ENCODE measurements at regions not wholly inside any gene's neighbourhood (a gene's known extent, or its start where the extent isn't known, plus 50 kb on each side); places are given as distances from the start of the nearest gene placed in this dataset.

DNA sequence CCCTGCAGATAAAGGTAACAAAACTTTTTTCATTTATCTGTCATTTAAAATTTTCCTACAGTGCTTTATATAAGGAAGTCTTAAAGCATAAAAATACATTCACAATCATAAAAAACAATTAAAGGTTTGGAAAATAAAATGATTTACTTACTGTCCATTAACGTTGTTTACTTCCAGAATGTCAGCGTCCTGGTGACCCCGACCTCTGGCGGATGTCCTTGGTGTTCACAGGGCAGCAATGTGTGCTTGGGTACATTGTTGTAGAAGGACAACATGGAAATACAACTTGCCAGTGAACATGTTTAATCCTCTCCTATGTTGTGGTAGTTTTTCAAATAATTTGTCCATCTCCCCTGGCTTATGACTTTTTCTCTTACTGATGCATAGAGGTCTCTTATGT is 168.8 kb upstream of the NDN start:
- no peak overlapping the region for H3K27ac Mint-ChIP-seq
- no CpG with 5 or more reads among the region's 4 CpGs for WGBS (ENCODE audit: extremely low coverage, insufficient read length, low lambda C conversion rate)
- no peak overlapping the region for H3K9ac ChIP-seq (ENCODE audit: extremely low read depth, insufficient read length, low read length)
- H4K8ac ChIP-seq (replicated peaks; ENCODE audit: insufficient read length, low read depth, low read length), result no peak overlapping the region
- H3K23me2 ChIP-seq (ENCODE audit: insufficient read length, low read depth, low read length, poor library complexity, severe bottlenecking), result peaks cover 2% of the 10 kb centered on the region
- H2BK120ac ChIP-seq (ENCODE audit: low read depth, low read length, poor library complexity, severe bottlenecking), result no peak overlapping the region
- DNase-seq, result no peak
- H3K18ac ChIP-seq (ENCODE audit: insufficient read length, low read depth, low read length), result no peak overlapping the region
- no peaks in the 10 kb centered on the region for H3K4me1 ChIP-seq (ENCODE audit: insufficient read depth, low read length)
- no peak overlapping the region for H3K27ac ChIP-seq (ENCODE audit: insufficient read length, low read depth, low read length)
- no peak overlapping the region for H3T11ph ChIP-seq (ENCODE audit: low read length)
- no peak overlapping the region for H3K4ac ChIP-seq (ENCODE audit: low read depth, low read length)
- H3K4me1 Mint-ChIP-seq, result peaks cover 11 to 21% of the 10 kb centered on the region in 2 experiments
- H3K79me2 ChIP-seq (ENCODE audit: insufficient read depth, low read length), result no peaks in the 10 kb centered on the region
- H2BK12ac ChIP-seq (ENCODE audit: insufficient read length, low read depth, low read length), result no peak overlapping the region
- no peak overlapping the region for H2AK5ac ChIP-seq (ENCODE audit: insufficient read length, low read length)
- H3K36me3 Mint-ChIP-seq (ENCODE audit: insufficient read depth in 1 of 3, low read depth in 3 of 3), result peaks cover 0 to 5% (median 4%) of the 10 kb centered on the region in 3 experiments; a peak in 5 of 7 replicates
- no peak overlapping the region for H3K4me2 ChIP-seq (ENCODE audit: insufficient read depth, insufficient read length, low read length)
- TF ChIP-seq, protein P1, sequence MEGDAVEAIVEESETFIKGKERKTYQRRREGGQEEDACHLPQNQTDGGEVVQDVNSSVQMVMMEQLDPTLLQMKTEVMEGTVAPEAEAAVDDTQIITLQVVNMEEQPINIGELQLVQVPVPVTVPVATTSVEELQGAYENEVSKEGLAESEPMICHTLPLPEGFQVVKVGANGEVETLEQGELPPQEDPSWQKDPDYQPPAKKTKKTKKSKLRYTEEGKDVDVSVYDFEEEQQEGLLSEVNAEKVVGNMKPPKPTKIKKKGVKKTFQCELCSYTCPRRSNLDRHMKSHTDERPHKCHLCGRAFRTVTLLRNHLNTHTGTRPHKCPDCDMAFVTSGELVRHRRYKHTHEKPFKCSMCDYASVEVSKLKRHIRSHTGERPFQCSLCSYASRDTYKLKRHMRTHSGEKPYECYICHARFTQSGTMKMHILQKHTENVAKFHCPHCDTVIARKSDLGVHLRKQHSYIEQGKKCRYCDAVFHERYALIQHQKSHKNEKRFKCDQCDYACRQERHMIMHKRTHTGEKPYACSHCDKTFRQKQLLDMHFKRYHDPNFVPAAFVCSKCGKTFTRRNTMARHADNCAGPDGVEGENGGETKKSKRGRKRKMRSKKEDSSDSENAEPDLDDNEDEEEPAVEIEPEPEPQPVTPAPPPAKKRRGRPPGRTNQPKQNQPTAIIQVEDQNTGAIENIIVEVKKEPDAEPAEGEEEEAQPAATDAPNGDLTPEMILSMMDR (conservative IDR thresholded peaks at IDR 0.05), result peak; percentile 41; the same call in 2 of the 3 replicates
- H4K20me1 ChIP-seq (ENCODE audit: control insufficient read depth, insufficient read depth, insufficient read length), result no peaks in the 10 kb centered on the region
- no peak overlapping the region for H4K91ac ChIP-seq (ENCODE audit: insufficient read length, low read depth, low read length)
- no peak overlapping the region for H3K23ac ChIP-seq (ENCODE audit: insufficient read length, low read depth, low read length)
- no peak overlapping the region for H3K56ac ChIP-seq (ENCODE audit: insufficient read length, low read depth, low read length)
- no peak overlapping the region for H4K5ac ChIP-seq (ENCODE audit: insufficient read length, low read depth, low read length)
- H3K14ac ChIP-seq (ENCODE audit: insufficient read depth, low read length), result no peak overlapping the region
- H3K79me1 ChIP-seq (ENCODE audit: insufficient read depth, low read depth, low read length, poor library complexity, severe bottlenecking), result no peaks in the 10 kb centered on the region
- H3K4me3 Mint-ChIP-seq, result no peak overlapping the region
- no peaks in the 10 kb centered on the region; the same call in 1 of the 2 replicates for H3K27me3 Mint-ChIP-seq (ENCODE audit: low read depth)
- peaks cover 63 to 83% of the 10 kb centered on the region in 2 experiments for H3K9me3 Mint-ChIP-seq
- peaks cover 33% of the 10 kb centered on the region for H3K9me3 ChIP-seq (ENCODE audit: control insufficient read depth, low read depth, low read length)
- H2BK20ac ChIP-seq (ENCODE audit: low read depth, low read length, poor library complexity, severe bottlenecking), result no peak overlapping the region
- H2AFZ ChIP-seq (ENCODE audit: low read length), result no peak overlapping the region
- H3K27me3 ChIP-seq (ENCODE audit: insufficient read depth, low read length), result no peaks in the 10 kb centered on the region
- H2BK5ac ChIP-seq (ENCODE audit: insufficient read length, low read length), result no peak overlapping the region
- no peak overlapping the region for H2BK15ac ChIP-seq (ENCODE audit: low read depth, low read length)
